HFF-Myc (cell line): ENCODE measurements at regions not wholly inside any gene's neighbourhood (a gene's known extent, or its start where the extent isn't known, plus 50 kb on each side); places are given as distances from the start of the nearest gene placed in this dataset.

ENCODE experiments used
- DNase-seq: peaks from one replicate; pipeline ENCODE4 v3.0.0-alpha.2; 2011; ENCODE audit warnings: low read depth; ENCODE audit errors: extremely low read depth
- H3K4me3 ChIP-seq: replicated peaks from 2 replicates; pipeline ENCODE4 v1.5.1; 2011; ENCODE audit warnings: low read depth, mild to moderate bottlenecking, control low read depth, low read length
- TF ChIP-seq, protein P1 (sequence below): IDR thresholded peaks from 2 replicates; pipeline ENCODE4 v1.5.1; 2012; ENCODE audit warnings: mild to moderate bottlenecking, low read depth, low read length, control low read depth; ENCODE audit errors: missing control alignments

DNA sequence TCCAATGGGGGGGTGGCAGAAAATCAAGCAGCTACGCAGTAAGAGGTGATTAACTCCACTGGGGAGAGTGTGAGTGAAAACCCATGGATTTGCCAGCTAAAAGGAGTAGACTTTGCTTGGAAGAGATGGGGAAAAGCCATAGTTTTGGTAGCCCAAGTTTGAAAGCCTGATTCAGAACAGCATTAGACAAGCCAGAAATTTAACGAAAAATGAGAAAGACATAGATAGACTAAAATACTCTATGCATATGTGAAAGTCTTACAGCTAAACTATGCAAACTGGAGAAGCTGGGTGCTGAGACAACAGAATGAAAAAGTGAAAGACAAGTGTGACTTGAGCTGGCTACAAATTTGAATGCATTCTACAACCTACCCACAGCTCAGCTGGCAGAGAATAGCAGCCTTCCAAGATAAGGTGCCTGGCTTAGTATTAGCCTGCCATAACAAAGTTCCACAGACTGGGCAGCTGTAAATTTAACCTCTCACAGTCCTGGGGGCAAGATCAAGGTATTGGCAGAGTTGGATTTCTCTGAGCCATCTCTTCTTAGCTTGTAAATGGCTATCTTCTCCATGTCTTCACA is 156.6 kb downstream of the CDC14C start:
- TF ChIP-seq, protein P1, sequence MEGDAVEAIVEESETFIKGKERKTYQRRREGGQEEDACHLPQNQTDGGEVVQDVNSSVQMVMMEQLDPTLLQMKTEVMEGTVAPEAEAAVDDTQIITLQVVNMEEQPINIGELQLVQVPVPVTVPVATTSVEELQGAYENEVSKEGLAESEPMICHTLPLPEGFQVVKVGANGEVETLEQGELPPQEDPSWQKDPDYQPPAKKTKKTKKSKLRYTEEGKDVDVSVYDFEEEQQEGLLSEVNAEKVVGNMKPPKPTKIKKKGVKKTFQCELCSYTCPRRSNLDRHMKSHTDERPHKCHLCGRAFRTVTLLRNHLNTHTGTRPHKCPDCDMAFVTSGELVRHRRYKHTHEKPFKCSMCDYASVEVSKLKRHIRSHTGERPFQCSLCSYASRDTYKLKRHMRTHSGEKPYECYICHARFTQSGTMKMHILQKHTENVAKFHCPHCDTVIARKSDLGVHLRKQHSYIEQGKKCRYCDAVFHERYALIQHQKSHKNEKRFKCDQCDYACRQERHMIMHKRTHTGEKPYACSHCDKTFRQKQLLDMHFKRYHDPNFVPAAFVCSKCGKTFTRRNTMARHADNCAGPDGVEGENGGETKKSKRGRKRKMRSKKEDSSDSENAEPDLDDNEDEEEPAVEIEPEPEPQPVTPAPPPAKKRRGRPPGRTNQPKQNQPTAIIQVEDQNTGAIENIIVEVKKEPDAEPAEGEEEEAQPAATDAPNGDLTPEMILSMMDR = no peak
- no peak for DNase-seq
- no peak overlapping the region for H3K4me3 ChIP-seq

DNA sequence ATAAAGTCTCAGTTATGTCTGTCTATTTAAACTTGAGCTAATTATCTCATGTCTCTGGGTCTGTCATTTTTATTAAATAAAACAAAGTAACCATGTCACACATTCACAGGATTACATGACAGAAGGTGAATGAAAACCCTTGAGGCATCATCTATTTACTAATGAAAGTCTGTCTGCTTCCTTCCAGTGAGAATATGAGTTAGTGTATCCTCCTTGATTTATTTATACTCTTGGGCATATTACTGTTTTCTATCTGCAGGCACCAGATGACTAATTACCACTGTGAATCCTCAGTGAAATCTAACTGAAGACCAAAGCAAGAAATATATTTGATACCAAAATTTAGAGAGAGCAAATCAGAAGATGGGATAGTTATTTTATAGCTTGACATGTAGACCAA is 163.7 kb downstream of the CDC14C start:
- TF ChIP-seq, protein P1 = no peak
- DNase-seq = no peak

DNA sequence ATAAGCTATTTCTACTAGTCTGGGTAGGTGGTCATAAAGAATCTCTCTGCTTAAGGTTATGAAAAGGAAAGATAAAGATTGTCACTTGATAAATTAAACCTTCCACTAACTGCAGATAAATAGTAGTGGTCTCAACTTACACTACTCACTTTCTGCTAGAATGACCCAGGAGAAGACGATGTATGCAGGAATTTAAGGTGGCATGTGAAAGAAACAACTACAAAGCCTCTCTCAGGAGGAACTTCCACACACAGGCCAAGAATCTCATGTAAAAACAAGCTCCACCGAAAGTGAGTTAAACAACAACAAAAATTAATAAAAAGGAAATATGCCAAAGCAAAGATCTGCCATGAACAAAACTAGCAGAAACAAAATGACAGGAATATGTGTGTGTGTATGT is 165.4 kb downstream of the CDC14C start:
- TF ChIP-seq, protein P1 = no peak
- DNase-seq = no peak
- no peak overlapping the region for H3K4me3 ChIP-seq

More for the DNA sequence above, 163.7 kb downstream of the CDC14C start:
- H3K4me3 ChIP-seq = no peak overlapping the region

DNA sequence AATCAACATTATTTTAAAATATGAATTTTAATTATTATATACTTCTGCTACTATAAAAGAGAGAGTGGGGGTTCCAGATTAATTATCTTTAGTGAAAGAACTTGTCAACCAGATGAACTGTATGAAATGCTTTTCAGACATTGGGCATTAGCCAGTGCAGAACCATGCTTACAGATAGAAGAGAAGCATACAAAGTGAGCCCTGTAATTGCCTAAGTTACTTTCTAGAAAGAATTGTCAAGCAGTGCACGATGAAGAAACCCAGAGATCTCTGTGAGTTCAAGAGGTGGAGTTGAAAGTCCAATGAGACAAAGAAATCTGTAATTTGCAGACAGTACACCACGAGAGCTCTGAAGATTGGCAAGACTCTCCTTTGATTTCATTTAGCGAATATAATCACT is 166.7 kb downstream of the CDC14C start:
- TF ChIP-seq, protein P1 = no peak
- no peak overlapping the region for H3K4me3 ChIP-seq
- no peak for DNase-seq

DNA sequence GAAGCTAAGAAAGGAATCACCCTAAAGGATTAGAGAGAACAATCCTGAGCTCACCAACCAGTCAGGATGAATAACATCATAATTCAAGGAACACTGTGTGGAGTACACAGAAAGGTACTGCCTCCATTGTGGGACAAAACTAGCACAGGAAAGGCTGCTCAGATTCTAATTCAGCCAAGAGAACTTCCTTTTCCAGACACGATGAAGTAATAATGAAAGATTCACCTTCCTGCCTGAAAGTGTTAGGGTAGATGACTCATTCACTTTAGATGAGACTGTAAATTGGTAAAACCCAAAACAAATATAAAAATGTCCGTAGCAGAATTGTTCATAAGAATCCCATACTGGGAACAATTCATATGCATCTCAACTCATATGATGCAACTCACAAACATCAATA is 167.2 kb downstream of the CDC14C start:
- no peak overlapping the region for H3K4me3 ChIP-seq
- no peak for DNase-seq
- TF ChIP-seq, protein P1 = no peak

DNA sequence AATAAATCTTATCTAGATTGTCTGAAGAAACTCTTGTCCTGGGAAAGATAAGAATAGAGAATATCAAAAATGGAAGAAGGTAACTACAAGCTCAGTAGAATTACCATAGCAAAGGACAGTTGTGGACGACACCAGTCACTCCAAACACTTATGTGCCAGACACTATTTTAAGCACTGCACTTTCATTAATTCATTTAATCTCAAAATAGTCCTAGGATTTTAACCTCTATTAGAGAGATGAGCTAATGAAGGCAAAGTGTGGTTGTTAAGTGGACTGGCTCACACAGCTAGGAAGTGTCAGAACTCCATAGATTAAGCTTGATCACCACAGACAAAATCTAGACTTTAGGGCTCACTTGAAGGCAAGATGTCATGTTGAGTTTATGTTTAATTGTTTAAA is 168.9 kb downstream of the CDC14C start:
- TF ChIP-seq, protein P1 = no peak
- H3K4me3 ChIP-seq = no peak overlapping the region
- no peak for DNase-seq

DNA sequence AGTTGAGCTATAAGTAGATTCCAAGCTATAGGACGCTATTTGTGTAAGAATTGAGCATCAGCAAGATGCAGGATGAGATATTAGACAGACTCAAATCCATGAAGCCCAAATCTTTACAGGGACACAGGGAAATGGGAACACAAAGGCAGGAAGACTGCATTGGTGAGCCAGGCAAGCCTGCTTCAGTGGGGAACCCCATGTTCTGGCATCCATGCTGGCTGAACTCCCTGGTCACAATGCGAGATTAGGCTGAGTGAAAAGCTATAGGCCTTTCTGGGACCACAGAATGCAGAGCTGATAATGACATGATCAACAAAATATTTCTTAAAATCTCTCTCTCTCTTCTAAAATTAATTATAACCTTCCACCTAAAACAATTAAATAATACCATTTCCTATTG is 170.5 kb downstream of the CDC14C start:
- no peak overlapping the region for H3K4me3 ChIP-seq
- DNase-seq = no peak
- TF ChIP-seq, protein P1 = no peak
